ENCODE measurements at regions not wholly inside any gene's neighbourhood (a gene's known extent, or its start where the extent isn't known, plus 50 kb on each side); places are given as distances from the start of the nearest gene placed in this dataset.
"Not testable (repeated sequence)": the region's sequence is repeated elsewhere in the genome, so short reads cannot be mapped to it uniquely, and the experiment has no call there.

DNA sequence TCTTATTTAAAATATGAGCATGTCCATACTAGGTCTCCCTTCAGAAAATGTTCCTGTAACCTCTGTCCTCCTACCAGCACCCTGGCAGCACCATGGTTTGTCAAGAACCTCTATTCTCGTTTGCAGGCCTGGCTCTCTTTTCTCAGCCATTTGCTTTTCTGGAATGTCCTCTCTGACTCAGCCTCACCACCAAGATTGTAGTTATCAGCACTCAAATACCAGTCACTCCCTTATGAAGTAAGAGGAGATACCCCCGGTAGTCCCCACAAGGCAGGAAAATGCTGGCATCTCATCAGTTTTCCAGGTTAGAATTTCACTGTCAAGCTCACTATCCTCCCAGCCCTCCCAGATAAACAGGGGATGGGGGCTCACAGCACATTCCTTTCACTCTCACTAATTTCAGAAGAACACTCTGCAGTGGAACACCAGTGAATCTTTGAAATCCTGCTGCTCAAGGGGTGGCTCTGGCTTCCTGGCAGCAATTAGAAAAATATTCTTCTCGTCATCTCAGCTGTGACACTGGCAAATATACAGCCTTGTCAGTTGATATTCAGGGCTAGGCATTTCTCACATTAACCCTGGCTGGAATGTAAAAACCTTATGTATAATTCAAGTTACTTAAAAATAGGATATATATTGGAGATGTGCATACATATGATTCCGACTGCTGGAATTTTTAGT lies 129.2 kb downstream of the TBX18 start:
- TF ChIP-seq POLR2AphosphoS5 (IDR thresholded peaks at IDR 0.05) (no peak), CTCF (IDR thresholded peaks at IDR 0.05) (no peak), POLR2A (IDR thresholded peaks at IDR 0.05) (no peak)
- intact Hi-C loops (cut with DNase I; ENCODE audit: low total_unique reads) = no loop called here
- Histone ChIP-seq H3K27ac (no peak overlapping the region), H3K4me3 (no peak overlapping the region), H3K36me3 (no peaks in the 10 kb centered on the region), H3K27me3 (no peaks in the 10 kb centered on the region), H3K9me3 (no peaks in the 10 kb centered on the region), H3K4me1 (no peaks in the 10 kb centered on the region)
- no peak for DNase-seq (ENCODE audit: low spot score in 2 of 2)

GRCh38 chr6:84633771-84634170 lies 130.6 kb downstream of the TBX18 start:
- TF ChIP-seq POLR2AphosphoS5 (IDR thresholded peaks at IDR 0.05) (no peak), POLR2A (IDR thresholded peaks at IDR 0.05) (no peak), CTCF (IDR thresholded peaks at IDR 0.05) (no peak)
- Histone ChIP-seq H3K4me3 (no peak overlapping the region), H3K27ac (no peak overlapping the region), H3K36me3 (no peaks in the 10 kb centered on the region), H3K27me3 (no peaks in the 10 kb centered on the region), H3K4me1 (no peaks in the 10 kb centered on the region), H3K9me3 (no peaks in the 10 kb centered on the region)
- intact Hi-C loops (cut with DNase I; ENCODE audit: low total_unique reads) = no loop called here
- no peak for DNase-seq (ENCODE audit: low spot score in 2 of 2)

GRCh38 chr6:84626527-84626926 lies 137.9 kb downstream of the TBX18 start:
- H3K9me3 ChIP-seq; H3K27ac ChIP-seq; intact Hi-C loops (cut with DNase I; ENCODE audit: low total_unique reads); H3K27me3 ChIP-seq; H3K36me3 ChIP-seq; DNase-seq (ENCODE audit: low spot score in 2 of 2); H3K4me3 ChIP-seq; H3K4me1 ChIP-seq: not testable (repeated sequence)

- Histone ChIP-seq H3K27me3 (no peaks in the 10 kb centered on the region), H3K4me1 (no peaks in the 10 kb centered on the region), H3K27ac (no peak overlapping the region), H3K4me3 (no peak overlapping the region), H3K36me3 (no peaks in the 10 kb centered on the region), H3K9me3 (peaks cover 0 to 8% of the 10 kb centered on the region in 2 donors)
- no peak for TF ChIP-seq CTCF (IDR thresholded peaks at IDR 0.05)
- no peak for TF ChIP-seq POLR2A (IDR thresholded peaks at IDR 0.05)
- no peak for TF ChIP-seq POLR2AphosphoS5 (IDR thresholded peaks at IDR 0.05)
- DNase-seq (ENCODE audit: low spot score in 2 of 2) = no peak
- intact Hi-C loops (cut with DNase I; ENCODE audit: low total_unique reads) = no loop called here
Measured at GRCh38 chr6:84625506-84625905, 138.9 kb downstream of the TBX18 start.

DNA sequence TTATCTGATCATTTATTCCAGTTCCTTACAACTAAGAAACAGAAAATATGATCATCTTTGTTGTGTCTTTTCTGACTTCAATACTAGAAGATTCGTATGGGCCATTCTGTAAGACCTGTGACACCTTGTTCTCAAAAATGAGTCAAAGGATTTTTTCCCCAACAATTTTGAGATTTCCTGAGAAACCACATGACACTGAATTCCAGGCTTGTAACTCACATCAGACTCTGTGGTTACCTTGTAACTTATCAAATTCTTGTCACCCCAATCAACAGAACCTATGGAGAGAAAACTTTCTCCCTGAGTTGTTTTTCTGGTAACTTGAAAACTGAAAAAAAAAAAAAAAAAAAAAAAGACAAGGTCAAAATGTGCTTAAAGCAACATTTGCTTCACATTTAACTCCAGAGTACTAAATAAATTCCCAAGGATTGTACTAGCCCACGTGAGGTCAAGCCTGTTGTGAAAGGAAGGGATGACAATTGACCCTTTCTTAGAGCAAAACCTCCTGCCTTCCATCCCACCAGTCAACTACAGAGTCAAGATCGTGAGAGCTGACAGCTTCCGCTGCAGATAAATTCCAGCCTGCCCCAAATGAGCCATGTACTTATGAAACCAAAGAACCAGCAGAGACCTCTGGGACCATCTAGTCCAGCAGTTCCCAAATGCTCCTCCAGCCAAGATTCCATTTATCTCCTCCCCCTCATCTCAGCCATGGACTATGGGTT lies 140.3 kb downstream of the TBX18 start:
- intact Hi-C loops (cut with DNase I; ENCODE audit: low total_unique reads) = no loop called here
- Histone ChIP-seq H3K27ac (peak overlapping the region in 1 of 2 donors; percentile 7), H3K4me1 (no peaks in the 10 kb centered on the region), H3K9me3 (peaks cover 0 to 8% of the 10 kb centered on the region in 2 donors), H3K36me3 (no peaks in the 10 kb centered on the region), H3K4me3 (no peak overlapping the region), H3K27me3 (no peaks in the 10 kb centered on the region)
- DNase-seq (ENCODE audit: low spot score in 2 of 2) = no peak
- TF ChIP-seq POLR2AphosphoS5 (IDR thresholded peaks at IDR 0.05) (peak in 1 of 3 donors; percentile 57), POLR2A (IDR thresholded peaks at IDR 0.05) (no peak), CTCF (IDR thresholded peaks at IDR 0.05) (no peak)
